22Rv1 (cell line): ENCODE measurements at regions not wholly inside any gene's neighbourhood (a gene's known extent, or its start where the extent isn't known, plus 50 kb on each side); places are given as distances from the start of the nearest gene placed in this dataset.

Experiments used
- CTCF ChIP-seq: fragments of 450-650 bp; IDR thresholded peaks from 2 replicates; pipeline ENCODE4 v1.5.1; 2017; ENCODE audit warnings: mild to moderate bottlenecking
- ZFX ChIP-seq: fragments of 450-650 bp; IDR thresholded peaks from 2 replicates; pipeline ENCODE4 v1.6.1; 2017; ENCODE audit warnings: antibody characterized with exemption, borderline replicate concordance

GRCh38 chr13:61084988-61085387 lies 330.7 kb downstream of the PCDH20 start:
- TF ChIP-seq CTCF (no peak), ZFX (no peak)
